NCI-H2171 treated with DMSO at 0.1 percent for 48 hours (cell line): ENCODE measurements at regions not wholly inside any gene's neighbourhood (a gene's known extent, or its start where the extent isn't known, plus 50 kb on each side); places are given as distances from the start of the nearest gene placed in this dataset.
"Not testable (repeated sequence)": the region's sequence is repeated elsewhere in the genome, so short reads cannot be mapped to it uniquely, and the experiment has no call there.

Source experiments
- DNase-seq: peaks from one replicate; lab custom pipeline; 2025; lab: John Stamatoyannopoulos, UW

DNA sequence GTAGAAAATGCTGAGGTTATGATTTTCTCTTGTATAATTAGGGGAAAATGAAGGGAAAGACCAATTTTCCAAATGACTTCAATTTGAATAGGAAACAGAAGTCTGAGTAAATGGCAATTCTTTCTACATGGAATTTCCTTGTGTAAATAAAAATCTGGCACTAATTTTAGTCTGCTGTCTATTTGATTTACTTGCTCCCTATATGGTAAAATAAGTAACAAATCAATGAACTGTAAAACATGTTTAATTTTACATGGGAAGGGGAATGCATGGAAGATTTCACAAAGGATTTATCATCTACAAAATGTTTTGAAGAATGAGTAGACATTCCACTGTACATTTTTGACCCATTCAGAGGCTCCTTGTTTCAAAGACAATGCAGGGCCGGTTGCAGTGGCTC is 811.6 kb upstream of the GOT2 start:
- no peak for DNase-seq

DNA sequence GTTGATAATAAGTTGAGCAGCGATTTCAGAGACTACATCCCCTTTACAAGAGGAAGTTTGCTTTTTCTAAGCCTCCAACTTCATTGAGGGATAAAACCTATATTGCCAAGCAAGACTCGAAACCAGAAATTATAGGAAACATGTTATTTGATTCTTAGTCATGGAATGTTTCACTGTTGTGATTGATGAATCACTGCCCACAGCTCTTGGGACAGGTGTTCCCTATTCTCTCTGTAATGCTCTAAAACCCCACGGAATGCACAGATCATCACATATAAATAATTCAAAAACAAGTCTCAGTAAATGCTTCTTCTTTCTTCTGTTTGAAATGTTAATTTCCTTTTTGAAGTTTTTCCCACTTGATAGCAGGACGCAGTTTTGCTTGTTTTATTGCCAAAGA is 809.5 kb upstream of the GOT2 start:
- no peak for DNase-seq

DNA sequence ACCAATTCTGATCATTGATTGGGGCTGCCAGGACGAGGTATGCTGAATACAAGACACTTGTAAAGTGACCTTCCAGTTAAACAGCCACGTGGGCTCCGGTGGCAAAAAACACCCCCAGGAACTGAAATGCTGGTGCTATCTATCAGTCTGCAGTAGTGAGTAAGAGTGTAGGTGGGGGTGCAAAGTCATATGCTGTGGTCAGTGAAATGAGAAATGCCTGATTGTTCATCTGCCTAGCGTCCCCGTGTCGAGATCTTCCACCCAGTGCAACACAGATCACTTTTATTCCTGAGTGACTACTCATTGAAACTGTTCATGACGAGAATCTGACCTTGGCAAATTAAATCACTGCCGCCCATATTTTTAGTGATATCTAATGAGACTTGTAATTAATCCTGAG is 806.5 kb upstream of the GOT2 start:
- DNase-seq = no peak

DNA sequence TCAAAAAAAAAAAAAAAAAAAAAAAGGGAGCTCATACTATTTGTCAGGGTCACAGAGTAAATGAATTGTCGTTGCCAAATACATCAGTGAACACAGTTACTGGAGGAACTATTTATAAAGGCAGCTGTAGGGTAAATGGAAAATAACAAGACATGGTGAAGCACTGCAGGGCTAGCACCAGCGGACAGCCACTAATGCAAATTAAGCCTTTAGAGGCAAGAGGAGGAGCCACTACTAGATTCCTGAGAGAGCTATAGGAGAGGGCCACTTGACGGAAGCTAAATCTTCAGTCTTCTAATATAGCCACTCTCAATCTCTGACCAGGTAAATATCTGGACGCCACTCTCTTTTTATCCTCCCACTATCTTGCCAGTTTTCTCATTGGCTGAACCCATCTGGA is 801.2 kb upstream of the GOT2 start:
- no peak for DNase-seq

DNA sequence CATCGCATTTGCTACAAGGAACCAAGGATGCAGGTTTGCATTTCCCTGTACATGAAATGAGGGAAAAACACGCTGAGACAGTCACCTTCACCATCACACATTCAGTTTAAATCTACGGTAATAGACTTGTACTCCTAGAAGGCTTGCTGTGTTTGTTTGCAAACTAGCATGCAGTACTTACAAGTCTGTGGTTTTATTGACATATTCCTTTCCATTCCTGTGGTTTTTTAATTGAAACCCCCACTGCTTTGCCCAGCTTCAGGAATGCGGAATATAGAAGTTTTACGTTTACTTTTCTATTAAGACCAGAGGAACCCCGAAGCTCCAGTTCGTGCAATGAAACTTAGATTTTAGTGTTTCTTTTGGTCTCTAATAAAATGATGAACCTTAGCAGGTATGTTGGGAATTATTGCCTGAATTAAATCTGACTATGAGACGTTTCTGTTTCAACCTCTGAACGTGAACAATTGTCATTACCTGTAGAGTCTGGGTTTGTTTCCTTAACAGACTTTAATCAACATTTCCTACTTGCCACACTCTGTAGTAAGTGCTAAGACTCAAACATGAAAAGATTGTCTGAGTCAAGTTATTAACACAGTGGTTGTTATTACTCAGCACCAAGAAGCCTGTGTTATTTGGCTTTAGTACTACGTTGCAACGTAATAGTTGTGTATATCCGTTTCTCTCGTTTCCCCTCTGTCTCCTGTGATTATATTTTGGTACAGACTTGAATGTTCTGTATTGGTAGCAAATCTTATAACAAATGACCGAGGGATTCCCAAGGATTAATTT is 793.3 kb upstream of the GOT2 start:
- DNase-seq = no peak

DNA sequence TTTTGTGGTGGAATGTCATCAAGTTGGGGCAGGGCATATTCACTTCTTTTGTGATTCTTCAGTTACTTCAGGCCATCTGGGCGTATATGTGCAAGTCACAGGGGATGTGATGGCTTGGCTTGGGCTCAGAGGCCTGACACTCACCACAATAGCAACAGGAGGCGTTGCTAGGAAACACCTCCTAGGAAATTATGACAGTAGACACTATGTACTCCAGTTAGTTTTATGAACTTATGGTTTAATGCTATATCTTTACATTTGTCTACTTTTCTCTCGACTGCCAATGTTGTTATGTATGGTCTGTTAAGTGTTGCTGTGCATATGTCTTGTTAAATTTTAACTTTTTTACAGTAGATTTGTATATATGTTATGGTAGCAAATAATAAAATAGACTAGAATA is 788.7 kb upstream of the GOT2 start:
- no peak for DNase-seq

DNA sequence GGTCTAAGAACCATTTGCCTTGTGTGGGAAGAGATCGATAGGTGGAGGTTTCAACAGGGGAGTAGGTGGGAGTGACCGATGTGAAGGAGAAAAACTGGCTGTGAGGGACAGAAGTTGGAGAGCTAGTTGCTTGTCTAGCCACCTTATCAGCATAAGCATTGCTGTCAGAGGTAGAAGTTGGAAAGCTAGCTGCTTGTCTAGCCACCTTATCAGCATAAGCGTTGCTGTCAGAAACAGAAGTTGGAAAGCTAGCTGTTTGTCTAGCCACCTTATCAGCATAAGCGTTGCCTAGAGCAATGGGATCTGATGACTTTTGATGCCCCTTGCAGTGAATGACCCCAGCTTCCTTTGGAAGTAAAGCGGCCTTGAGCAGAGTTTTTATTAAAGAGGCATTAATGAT is 784.6 kb upstream of the GOT2 start:
- not testable (repeated sequence) for DNase-seq

DNA sequence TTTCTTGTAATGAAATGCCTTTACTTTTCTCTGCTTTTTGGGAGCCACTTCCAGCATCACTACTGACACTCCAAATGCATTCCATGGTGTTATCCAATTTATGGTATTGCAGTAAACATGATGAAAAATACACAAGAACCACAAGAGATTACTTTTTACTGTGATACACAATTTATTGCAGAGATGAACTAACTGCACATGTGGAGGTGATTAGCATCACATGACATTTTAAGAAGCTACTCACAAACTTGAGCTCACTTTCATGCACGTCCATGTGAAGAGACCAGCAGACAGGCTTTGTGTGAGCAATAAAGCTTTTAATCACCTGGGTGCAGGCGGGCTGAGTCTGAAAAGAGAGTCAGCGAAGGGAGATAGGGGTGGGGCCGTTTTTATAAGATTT is 780.5 kb upstream of the GOT2 start:
- no peak for DNase-seq

DNA sequence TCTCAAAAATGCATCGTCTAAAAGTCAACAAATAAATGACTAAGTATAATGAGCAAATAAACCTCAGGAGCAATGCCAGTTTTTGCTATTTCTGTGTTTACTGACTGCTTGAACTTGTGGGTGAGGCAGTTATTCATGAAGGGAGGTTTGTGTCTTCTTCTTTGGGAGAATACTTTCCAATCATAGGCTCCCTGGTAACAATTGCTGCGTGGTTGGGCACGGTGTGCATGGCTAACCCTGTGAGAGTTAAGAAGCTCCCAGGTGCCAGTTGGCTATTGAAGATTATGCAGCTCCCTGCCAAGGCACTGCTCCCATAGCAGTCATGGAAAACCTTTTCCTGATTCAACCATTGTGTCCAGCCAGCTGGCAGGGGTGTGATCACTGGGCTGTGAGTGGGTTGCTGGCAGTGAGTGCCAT is 775.9 kb upstream of the GOT2 start:
- DNase-seq = no peak

DNA sequence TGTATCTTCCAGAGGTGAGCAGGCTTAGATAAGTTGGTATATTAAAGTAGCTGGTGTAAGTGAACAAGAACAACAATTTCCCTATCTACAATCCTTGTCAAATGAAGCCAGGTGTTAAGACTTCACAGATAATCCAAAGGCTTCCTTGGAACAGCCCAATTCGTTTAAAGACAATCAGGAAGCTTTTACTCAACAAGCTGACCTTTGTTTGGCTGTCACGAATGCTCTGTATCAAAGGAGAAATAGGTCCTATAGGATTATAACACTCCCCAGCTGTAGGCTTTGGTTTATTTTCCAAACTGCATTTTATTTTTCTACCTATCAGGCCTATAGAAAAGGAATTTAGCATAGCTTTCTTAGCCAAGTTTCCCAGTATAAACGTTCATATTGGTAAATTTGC is 766.5 kb upstream of the GOT2 start:
- no peak for DNase-seq

DNA sequence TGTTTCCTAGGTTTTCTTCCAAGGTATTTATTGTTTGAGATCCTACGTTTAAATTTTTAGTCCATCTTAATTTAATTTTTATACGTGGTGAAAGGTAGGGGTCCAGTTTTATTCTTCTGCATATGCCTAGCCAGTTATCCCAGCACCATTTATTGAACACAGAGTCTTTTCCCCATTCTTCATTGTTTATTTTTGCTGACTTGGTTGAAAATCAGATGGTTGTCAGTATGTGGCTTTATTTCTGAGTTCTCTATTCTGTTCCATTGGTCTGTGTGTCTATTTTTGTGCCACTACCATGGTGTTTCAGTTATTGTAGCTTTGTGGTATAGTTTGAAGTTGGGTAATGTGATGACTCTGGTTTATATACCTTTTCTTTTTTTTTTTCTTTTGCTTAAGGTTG is 753.0 kb upstream of the GOT2 start:
- no peak for DNase-seq

DNA sequence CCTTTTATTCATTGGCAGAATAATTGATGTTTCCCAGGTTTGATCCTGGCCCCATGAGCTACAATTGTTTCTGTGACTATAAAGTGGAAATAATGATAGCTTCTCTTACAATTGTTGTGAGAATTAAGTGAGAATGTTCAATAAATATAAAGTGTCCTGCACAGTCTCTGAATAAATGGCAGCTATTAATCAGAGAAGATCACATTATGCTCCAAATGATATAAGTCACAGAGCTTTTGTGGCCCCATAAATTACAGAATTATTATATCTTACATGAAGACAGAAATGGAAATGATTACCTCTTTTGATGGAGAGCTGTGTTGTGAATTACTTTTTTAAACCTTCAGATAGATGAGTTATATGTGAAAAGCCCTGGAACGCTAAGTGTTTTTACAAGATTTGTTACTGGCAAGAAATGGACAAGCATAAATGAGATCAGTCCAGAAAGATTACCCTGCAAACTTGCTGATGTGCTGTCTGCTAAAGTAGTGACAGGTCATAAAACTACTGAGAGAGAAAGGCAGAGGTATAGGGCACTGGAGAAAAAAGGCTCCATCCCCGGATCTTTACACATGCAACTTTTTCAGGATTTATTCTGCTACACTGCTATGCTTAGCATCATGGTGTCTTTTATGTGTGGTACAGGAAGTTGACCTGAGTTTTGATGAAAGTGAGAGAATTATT is 750.9 kb upstream of the GOT2 start:
- no peak for DNase-seq

DNA sequence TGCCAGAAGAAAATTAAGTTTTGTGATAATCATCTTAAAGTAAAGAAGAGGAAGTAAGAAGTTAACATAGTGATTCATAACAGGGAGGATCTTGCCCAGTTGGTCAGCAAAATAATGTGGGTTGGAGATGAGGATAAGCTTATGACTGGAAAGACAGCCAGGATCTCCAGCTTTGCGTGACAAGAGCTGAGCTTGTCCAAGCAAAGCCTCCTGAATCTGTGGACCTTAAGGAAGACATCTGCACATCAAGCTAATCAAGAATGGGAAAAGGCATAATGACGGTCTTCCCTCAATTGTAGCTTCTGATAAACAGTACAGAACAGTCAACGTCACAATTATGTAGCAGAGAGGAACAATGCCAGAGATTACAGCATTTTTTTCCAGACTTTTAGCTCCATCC is 744.7 kb upstream of the GOT2 start:
- no peak for DNase-seq

DNA sequence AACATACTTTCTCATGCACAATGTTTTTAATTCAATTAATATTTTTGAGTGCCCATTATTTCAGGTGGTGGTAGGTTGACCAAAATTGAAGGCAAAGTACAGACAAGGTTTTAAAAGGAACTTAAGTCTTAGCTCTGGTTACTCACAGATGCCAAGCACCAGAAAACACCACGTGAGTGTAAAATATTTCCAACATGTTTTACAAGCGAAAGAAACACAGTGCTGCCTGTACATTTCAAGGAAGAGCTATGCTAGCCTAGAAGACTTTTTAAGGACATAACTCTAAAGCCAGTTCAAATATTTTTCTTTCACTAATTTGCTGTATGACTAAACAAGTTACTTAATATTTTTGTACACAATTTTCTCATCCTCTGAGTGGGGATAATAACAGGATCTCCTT is 736.4 kb upstream of the GOT2 start:
- no peak for DNase-seq

DNA sequence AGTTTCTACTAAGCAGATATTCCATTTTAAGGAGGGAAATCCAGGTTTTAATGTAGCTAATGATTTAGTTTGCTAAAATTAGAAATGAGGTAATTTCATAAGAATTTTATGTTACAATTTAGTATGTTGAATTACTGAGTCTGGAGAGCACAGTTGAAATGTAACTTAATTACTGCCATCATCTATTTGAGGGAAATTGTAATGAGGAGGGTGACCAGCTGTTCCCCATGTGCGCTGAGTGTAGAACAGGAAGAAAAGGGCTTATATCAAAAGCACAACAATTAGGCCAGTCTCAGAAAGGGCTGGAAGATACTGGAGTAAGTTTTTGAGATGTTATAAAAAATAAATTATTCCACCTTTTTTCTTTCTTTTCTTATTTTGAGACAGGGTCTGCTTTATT is 735.1 kb upstream of the GOT2 start:
- DNase-seq = no peak

DNA sequence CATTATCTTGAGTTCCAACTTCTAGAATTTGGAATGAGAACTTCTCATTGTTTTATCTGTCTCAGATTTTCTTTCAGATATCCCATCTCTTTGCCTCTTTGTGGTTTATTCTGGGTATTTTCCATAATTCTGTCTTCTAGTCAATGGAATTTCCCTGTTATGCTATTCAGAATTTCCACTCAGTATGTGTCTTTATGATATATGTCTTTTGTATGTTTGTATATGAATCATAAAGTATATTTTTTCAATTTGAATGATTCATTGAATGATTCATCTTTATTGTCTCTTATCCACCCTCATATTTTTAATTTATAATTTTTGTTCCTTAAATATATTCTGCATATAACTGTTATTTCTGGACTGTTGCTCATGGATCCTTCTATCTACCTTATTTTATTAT is 729.7 kb upstream of the GOT2 start:
- DNase-seq = no peak

DNA sequence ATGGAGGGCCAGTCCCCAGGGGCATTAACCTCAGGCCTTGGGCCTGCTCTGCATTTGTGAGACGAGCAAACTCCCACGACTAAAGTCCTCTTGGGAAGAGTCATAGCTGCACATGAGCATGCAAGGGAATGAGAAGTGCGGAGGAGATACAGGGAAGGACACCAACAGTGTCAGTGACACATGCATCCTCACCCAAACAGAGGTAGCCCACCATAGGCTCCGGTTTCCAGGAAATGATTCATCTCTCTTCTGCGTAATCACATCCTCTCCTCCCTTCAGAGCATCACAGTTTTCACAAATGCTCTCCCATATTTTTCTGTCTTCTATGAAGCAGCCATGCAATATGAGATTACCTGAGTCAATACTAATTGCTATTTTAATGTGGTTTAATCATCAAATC is 725.7 kb upstream of the GOT2 start:
- no peak for DNase-seq

DNA sequence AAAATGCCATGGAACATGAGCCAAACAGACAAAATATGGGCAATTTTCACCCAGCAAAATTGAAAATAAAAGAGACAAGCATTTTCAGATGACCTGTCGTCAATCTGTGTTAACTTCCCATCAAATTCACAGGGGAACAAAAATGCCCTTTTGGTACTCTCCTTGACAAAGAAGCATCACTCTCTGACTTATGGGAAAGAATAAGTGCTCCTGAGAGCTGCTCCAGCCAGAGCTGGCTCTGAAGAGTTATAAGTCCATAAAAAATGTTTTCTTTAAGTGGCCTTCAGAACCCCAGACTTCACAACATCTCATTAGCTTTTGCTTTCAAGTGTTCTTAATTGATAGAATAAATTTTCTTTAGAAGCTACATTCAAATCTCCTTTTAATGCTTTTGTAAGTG is 721.4 kb upstream of the GOT2 start:
- no peak for DNase-seq

DNA sequence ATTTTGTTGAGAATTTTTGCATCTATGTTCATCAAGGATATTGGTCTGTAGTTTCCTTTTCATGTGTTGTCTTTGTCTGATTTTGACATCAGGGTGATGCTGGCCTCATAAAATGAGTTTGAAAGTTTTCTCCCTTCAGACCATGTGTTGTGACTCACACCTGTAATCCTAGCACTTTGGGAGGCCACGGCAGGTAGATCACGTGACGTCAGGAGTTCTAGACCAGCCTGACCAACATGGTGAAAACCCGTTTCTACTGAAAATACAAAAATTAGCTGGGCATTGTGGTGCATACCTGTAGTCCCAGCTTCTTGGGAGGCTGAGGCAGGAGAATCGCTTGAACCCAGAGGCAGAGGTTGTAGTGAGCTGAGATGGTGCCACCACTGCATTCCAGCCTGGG is 716.4 kb upstream of the GOT2 start:
- DNase-seq = not testable (repeated sequence)

DNA sequence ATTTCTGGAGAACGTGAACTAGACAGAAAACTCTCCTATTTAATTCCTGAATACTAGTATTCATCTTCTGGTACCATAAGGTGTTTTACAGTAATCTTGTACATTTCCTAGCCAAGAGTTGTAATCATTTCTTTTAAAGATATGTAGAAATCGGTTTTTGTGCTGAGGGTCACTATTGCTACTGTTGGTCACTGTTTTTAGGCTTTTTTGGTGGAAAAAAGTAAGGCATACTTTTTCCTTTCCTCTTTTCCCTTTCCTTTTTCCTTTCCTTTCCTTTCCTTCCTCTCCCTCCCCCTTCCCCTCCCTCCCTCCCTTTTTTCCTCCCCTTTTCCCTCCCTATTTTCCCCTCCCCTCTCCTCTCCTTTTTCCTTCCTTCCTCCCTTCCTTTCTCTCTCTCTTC is 706.4 kb upstream of the GOT2 start:
- no peak for DNase-seq

DNA sequence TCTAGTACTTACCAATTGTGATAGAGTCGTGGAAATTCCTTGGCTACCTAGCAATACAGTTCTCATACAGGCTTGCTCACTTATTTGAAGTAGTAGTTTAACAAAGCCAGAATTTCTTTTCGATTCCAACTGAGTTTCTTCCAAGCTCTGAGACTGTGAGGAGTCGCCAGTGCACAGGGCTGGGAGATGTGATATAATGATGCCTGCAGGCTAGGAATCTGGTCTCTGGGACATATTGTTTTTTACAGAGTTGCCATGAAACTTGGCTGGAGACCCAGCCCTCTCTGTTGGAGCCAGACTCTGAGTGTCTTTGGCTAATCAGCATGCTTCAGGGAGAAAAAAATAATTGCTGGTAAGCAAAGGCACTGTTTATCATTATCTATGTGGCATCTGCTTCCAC is 698.8 kb upstream of the GOT2 start:
- no peak for DNase-seq

DNA sequence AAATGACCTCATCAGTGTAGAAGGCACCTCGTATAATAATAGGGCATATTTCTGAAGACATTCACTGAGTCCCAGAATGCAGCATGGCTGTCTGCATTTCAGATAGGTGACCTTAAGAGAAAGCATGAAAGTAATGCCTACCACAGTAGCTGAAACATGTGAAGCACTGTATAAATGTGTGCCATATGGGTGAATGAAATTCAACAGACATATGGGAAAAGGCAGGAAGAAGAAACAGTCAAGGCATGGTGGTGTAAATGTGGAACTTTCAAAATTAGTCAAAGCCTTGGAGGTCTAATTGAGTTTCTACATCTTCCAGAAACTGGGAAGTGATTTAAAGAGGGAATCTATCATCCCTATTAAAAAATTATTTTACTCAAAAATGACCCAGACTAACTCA is 698.2 kb upstream of the GOT2 start:
- DNase-seq = no peak

DNA sequence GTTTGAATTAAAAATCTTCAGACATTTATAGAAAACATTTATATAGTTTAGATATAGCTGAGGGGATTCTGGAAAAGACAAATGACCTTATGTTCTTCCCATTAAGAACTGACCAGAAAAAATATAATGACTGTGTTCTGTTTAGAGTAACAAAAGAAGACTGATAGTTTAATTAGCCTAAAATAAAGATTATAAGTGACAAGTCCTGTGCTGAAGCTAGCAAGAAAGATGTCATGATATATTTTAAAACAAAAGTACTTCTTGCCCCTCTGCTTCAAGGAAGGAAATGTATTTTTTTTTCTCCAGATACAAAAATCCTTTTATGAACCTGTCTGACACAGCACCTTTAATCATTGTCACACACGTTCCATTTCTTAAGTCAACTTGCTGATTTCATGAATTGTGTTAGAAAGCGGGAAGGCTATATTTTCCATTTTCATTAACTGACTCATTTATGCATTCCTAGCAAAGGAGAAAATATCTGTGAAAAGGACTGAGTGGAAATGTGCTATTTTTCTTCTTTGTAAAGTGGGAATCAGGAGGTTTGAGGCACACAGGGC is 690.7 kb upstream of the GOT2 start:
- DNase-seq = no peak
